WERI-Rb-1 (cell line): ENCODE measurements at regions not wholly inside any gene's neighbourhood (a gene's known extent, or its start where the extent isn't known, plus 50 kb on each side); places are given as distances from the start of the nearest gene placed in this dataset.

Experiments
- DNase-seq: peaks from one replicate; pipeline ENCODE4 v3.0.0-alpha.2; 2020
- H3K27ac ChIP-seq: fragments of 250-450 bp; sonication (Bioruptor Pico); 2 replicates; pipeline ENCODE4 v1.5.1; 2020; ENCODE audit warnings: mild to moderate bottlenecking, moderate library complexity
- H3K27me3 ChIP-seq: fragments of 250-450 bp; sonication (Bioruptor Pico); 2 replicates; pipeline ENCODE4 v1.5.1; 2021; ENCODE audit warnings: mild to moderate bottlenecking, low read depth, moderate library complexity; ENCODE audit not compliant: insufficient read depth, severe bottlenecking
- H3K36me3 ChIP-seq: fragments of 250-450 bp; sonication (Bioruptor Pico); 2 replicates; pipeline ENCODE4 v1.5.1; 2020; ENCODE audit warnings: mild to moderate bottlenecking, moderate library complexity
- H3K4me3 ChIP-seq: 2 replicates; pipeline ENCODE4 v1.5.1; 2011; ENCODE audit warnings: low read depth, mild to moderate bottlenecking, control low read depth, low read length
- H3K9me3 ChIP-seq: fragments of 250-450 bp; sonication (Bioruptor Pico); 2 replicates; pipeline ENCODE4 v1.5.1; 2021; ENCODE audit warnings: mild to moderate bottlenecking, moderate library complexity; ENCODE audit not compliant: severe bottlenecking
- CTCF ChIP-seq: IDR thresholded peaks from 2 replicates; pipeline ENCODE4 v1.5.1; 2011; ENCODE audit warnings: low read depth, mild to moderate bottlenecking, control low read depth, inconsistent platforms, low read length

- Histone ChIP-seq H3K27me3 (no peaks in the 10 kb centered on the region), H3K9me3 (no peaks in the 10 kb centered on the region), H3K27ac (no peak overlapping the region), H3K4me3 (no peak overlapping the region), H3K36me3 (no peaks in the 10 kb centered on the region)
- DNase-seq, result no peak
- no peak for TF ChIP-seq CTCF
These were observed 147.8 kb downstream of the PMAIP1 start for GRCh38 chr18:60047556-60047955.

- H3K4me3 ChIP-seq, result no peak overlapping the region
- TF ChIP-seq CTCF, result no peak
- no peak for DNase-seq
These were observed 144.7 kb downstream of the PMAIP1 start for GRCh38 chr18:60044290-60045006.

GRCh38 chr18:60040971-60041370, 141.2 kb downstream of the PMAIP1 start:
- no peak for DNase-seq
- H3K27me3 ChIP-seq, result no peaks in the 10 kb centered on the region
- H3K4me3 ChIP-seq, result no peak overlapping the region
- no peak for TF ChIP-seq CTCF
- H3K36me3 ChIP-seq, result no peaks in the 10 kb centered on the region
- H3K27ac ChIP-seq, result no peak overlapping the region
- no peaks in the 10 kb centered on the region for H3K9me3 ChIP-seq

More at GRCh38 chr18:60044290-60045006, 144.7 kb downstream of the PMAIP1 start:
- H3K9me3 ChIP-seq, result no peaks in the 10 kb centered on the region
- no peaks in the 10 kb centered on the region for H3K27me3 ChIP-seq
- H3K36me3 ChIP-seq, result no peaks in the 10 kb centered on the region
- H3K27ac ChIP-seq, result no peak overlapping the region

- H3K4me3 ChIP-seq, result no peak overlapping the region
- no peaks in the 10 kb centered on the region for H3K27me3 ChIP-seq
- DNase-seq, result no peak
- no peak for TF ChIP-seq CTCF
- no peaks in the 10 kb centered on the region for H3K9me3 ChIP-seq
- no peak overlapping the region for H3K27ac ChIP-seq
- no peaks in the 10 kb centered on the region for H3K36me3 ChIP-seq
These were observed 138.9 kb downstream of the PMAIP1 start for GRCh38 chr18:60038731-60039130.

GRCh38 chr18:60027397-60027796, 127.6 kb downstream of the PMAIP1 start:
- H3K27ac ChIP-seq, result no peak overlapping the region
- H3K27me3 ChIP-seq, result no peaks in the 10 kb centered on the region
- DNase-seq, result no peak
- no peaks in the 10 kb centered on the region for H3K36me3 ChIP-seq
- no peak overlapping the region for H3K4me3 ChIP-seq
- TF ChIP-seq CTCF, result no peak
- no peaks in the 10 kb centered on the region for H3K9me3 ChIP-seq

- Histone ChIP-seq H3K27ac (no peak overlapping the region), H3K9me3 (peaks cover 2% of the 10 kb centered on the region), H3K4me3 (no peak overlapping the region), H3K27me3 (no peaks in the 10 kb centered on the region), H3K36me3 (no peaks in the 10 kb centered on the region)
- TF ChIP-seq CTCF, result no peak
- DNase-seq, result no peak
These were observed 125.1 kb downstream of the PMAIP1 start for GRCh38 chr18:60024857-60025256.
